ENCODE measurements at regions not wholly inside any gene's neighbourhood (a gene's known extent, or its start where the extent isn't known, plus 50 kb on each side); places are given as distances from the start of the nearest gene placed in this dataset.

DNA sequence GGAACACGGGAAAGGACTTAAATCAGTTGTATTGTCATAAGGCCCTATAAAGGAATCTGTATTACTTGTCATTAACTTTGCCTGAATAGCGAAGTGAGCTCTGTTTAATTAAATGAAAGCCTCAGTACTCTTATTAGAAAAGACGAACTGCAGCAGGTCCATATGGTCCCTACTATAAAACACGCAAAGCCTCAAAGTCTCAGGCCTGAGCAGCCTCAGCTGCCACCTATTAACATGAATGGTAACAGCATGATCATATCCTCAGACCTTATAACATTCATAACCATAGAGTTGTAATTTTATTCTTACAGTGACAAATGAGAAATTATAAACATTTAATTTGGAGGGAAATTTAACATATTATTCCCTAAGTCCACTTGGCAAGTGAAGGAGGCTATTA, 1113.7 kb upstream of the WWC1 start:
- TF ChIP-seq, protein P1, sequence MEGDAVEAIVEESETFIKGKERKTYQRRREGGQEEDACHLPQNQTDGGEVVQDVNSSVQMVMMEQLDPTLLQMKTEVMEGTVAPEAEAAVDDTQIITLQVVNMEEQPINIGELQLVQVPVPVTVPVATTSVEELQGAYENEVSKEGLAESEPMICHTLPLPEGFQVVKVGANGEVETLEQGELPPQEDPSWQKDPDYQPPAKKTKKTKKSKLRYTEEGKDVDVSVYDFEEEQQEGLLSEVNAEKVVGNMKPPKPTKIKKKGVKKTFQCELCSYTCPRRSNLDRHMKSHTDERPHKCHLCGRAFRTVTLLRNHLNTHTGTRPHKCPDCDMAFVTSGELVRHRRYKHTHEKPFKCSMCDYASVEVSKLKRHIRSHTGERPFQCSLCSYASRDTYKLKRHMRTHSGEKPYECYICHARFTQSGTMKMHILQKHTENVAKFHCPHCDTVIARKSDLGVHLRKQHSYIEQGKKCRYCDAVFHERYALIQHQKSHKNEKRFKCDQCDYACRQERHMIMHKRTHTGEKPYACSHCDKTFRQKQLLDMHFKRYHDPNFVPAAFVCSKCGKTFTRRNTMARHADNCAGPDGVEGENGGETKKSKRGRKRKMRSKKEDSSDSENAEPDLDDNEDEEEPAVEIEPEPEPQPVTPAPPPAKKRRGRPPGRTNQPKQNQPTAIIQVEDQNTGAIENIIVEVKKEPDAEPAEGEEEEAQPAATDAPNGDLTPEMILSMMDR (conservative IDR thresholded peaks at IDR 0.05; ENCODE audit: low read length): no peak
- no peak for TF ChIP-seq EZH2phosphoT487 (IDR thresholded peaks at IDR 0.05; ENCODE audit: borderline replicate concordance, low read depth, low read length)
